NCI-H82 (cell line): ENCODE measurements at regions not wholly inside any gene's neighbourhood (a gene's known extent, or its start where the extent isn't known, plus 50 kb on each side); places are given as distances from the start of the nearest gene placed in this dataset.
"Not testable (repeated sequence)": the region's sequence is repeated elsewhere in the genome, so short reads cannot be mapped to it uniquely, and the experiment has no call there.

Experiments used
- DNase-seq: peaks from one replicate; lab custom pipeline; 2025; lab: John Stamatoyannopoulos, UW

GRCh38 chr12:125775507-125775906, 710.3 kb downstream of the AACS start:
- no peak for DNase-seq

GRCh38 chr12:125776212-125776611, 711.0 kb downstream of the AACS start:
- no peak for DNase-seq

- no peak for DNase-seq
These were observed 720.9 kb downstream of the AACS start for GRCh38 chr12:125786143-125786542.

- DNase-seq = no peak
These were observed 729.2 kb downstream of the AACS start for GRCh38 chr12:125794401-125794800.

- no peak for DNase-seq
These were observed 732.4 kb downstream of the AACS start for GRCh38 chr12:125797421-125798175.

- DNase-seq = no peak
These were observed 739.4 kb downstream of the AACS start for GRCh38 chr12:125804660-125805059.

GRCh38 chr12:125824276-125824675, 759.0 kb downstream of the AACS start:
- no peak for DNase-seq

GRCh38 chr12:125835852-125836251, 770.6 kb downstream of the AACS start:
- DNase-seq = no peak

GRCh38 chr12:125836647-125837046, 771.4 kb downstream of the AACS start:
- no peak for DNase-seq

GRCh38 chr12:125841332-125841731, 776.1 kb downstream of the AACS start:
- DNase-seq = no peak

- no peak for DNase-seq
These were observed 786.9 kb downstream of the AACS start for GRCh38 chr12:125852116-125852515.

- DNase-seq = no peak
These were observed 787.4 kb downstream of the AACS start for GRCh38 chr12:125852679-125853078.

GRCh38 chr12:125853670-125854069, 788.4 kb downstream of the AACS start:
- DNase-seq = no peak

GRCh38 chr12:125856366-125856765, 791.1 kb downstream of the AACS start:
- no peak for DNase-seq

- DNase-seq = no peak
These were observed 791.7 kb downstream of the AACS start for GRCh38 chr12:125856896-125857295.

GRCh38 chr12:125860672-125861288, 795.5 kb downstream of the AACS start:
- no peak for DNase-seq

- no peak for DNase-seq
These were observed 796.4 kb downstream of the AACS start for GRCh38 chr12:125861299-125862281.

GRCh38 chr12:125865236-125865635, 800.0 kb downstream of the AACS start:
- not testable (repeated sequence) for DNase-seq

- no peak for DNase-seq
These were observed 806.8 kb downstream of the AACS start for GRCh38 chr12:125871811-125872594.

- DNase-seq = no peak
These were observed 807.8 kb downstream of the AACS start for GRCh38 chr12:125873016-125873415.

GRCh38 chr12:125878483-125878882, 813.2 kb downstream of the AACS start:
- no peak for DNase-seq

- no peak for DNase-seq
These were observed 816.9 kb downstream of the AACS start for GRCh38 chr12:125882141-125882540.
